PC-3 (cell line): ENCODE measurements at regions not wholly inside any gene's neighbourhood (a gene's known extent, or its start where the extent isn't known, plus 50 kb on each side); places are given as distances from the start of the nearest gene placed in this dataset.

Source experiments
- EZH2 ChIP-seq: fragments of 300-600 bp; sonication (generic); IDR thresholded peaks from one replicate; pipeline ENCODE4 v1.6.1; 2017; ENCODE audit warnings: antibody characterized with exemption, mild to moderate bottlenecking, low read length; ENCODE audit not compliant: unreplicated experiment
- TF ChIP-seq, protein P1 (sequence below): fragments of 300-600 bp; sonication (generic); conservative IDR thresholded peaks from 2 replicates; pipeline ENCODE4 v1.5.1; 2017; ENCODE audit warnings: antibody characterized with exemption, low read depth, mild to moderate bottlenecking, low read length

DNA sequence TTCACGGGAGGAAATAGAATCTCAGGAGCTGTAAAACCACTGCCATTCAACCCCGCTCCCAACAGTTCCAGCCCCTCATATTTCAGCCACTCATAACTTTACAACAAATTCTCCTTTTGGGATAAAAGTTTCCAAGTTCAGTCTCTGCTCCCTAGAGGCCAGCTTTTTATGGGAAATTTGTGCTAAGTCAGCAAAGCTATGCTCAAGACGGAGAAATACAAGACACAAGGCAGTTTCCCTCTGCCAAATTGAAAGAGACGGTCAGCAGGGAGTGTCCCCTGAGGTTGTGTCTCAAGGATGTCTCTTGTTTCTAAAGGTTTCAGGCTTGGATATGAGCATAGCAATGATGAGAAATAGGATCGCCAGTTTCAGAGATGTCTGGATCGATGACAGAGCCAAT is 608.6 kb downstream of the CCDC171 start:
- TF ChIP-seq, protein P1, sequence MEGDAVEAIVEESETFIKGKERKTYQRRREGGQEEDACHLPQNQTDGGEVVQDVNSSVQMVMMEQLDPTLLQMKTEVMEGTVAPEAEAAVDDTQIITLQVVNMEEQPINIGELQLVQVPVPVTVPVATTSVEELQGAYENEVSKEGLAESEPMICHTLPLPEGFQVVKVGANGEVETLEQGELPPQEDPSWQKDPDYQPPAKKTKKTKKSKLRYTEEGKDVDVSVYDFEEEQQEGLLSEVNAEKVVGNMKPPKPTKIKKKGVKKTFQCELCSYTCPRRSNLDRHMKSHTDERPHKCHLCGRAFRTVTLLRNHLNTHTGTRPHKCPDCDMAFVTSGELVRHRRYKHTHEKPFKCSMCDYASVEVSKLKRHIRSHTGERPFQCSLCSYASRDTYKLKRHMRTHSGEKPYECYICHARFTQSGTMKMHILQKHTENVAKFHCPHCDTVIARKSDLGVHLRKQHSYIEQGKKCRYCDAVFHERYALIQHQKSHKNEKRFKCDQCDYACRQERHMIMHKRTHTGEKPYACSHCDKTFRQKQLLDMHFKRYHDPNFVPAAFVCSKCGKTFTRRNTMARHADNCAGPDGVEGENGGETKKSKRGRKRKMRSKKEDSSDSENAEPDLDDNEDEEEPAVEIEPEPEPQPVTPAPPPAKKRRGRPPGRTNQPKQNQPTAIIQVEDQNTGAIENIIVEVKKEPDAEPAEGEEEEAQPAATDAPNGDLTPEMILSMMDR = no peak
- TF ChIP-seq EZH2 = no peak
